HG02870 (cell line): ENCODE measurements at regions not wholly inside any gene's neighbourhood (a gene's known extent, or its start where the extent isn't known, plus 50 kb on each side); places are given as distances from the start of the nearest gene placed in this dataset.
"Not testable (repeated sequence)": the region's sequence is repeated elsewhere in the genome, so short reads cannot be mapped to it uniquely, and the experiment has no call there.

Experiments used
- ATAC-seq: cut with Tn5 transposase; IDR thresholded peaks from one replicate; pipeline ENCODE4 v1.9.1; 2021; ENCODE audit warnings: mild to moderate bottlenecking, moderate library complexity; ENCODE audit not compliant: unreplicated experiment

GRCh38 chr15:69876064-69876940 is 221.4 kb downstream of the TLE3 start:
- no peak for ATAC-seq

- ATAC-seq: not testable (repeated sequence)
Observed at GRCh38 chr15:69879963-69880362, 217.8 kb downstream of the TLE3 start.

- no peak for ATAC-seq
Observed at GRCh38 chr15:69880571-69881301, 217.0 kb downstream of the TLE3 start.

DNA sequence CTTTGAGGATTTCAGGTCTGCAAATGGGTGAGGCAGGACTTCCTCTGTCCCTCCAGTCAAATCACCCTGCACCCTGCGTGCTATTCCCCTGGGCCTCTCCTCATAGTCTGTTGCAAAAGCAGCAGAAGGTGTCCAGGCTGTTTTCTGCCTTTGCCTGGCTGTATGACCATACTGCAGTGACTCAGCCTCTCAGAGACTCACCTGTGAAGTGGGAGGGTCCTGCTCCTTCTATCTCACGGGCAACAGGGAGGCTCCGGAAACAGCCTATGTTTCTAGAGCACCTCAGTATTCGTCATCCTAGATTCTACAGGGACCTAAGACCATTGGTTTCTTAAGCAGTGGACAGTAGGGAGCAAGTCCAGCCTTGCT is 216.4 kb downstream of the TLE3 start:
- no peak for ATAC-seq

DNA sequence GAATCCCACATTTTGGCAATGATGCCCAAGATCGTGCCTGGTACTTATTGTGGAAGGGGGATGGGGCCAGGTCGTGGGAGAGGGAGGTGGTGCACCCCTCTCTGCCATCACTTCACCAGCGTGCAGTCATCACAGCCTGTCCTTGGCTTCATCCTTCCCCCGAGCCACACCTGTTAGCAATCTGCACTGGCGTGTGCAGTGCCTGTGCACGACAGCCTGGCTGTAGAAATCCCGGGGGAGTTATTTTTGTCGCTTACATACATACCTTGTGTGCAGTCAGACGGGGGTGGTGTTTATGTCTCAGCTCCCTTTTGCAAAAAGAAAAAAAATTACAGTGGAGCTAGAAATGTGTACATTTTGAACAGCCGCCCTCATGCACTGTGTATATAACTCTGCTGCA is 216.0 kb downstream of the TLE3 start:
- ATAC-seq: no peak

DNA sequence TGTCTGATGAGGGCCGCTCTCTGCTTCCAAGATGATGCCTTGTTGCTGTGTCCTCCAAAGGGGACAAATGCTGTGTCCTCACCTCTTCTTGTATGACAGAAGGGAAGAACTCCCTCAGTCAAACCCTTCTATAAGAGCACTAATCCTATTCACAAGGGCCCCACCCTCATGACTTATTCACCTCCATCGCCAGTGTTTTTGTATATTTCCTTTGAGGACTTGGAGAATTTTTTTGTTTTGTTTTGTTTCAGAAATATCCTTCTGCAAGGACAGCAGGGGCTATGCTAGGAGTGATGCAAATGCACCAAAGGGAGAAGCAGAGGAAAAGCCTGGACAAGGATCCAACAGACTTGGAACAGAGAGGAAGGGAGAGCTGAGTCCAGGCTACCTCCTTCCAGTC is 214.4 kb downstream of the TLE3 start:
- ATAC-seq: no peak

GRCh38 chr15:69885173-69885955 is 212.4 kb downstream of the TLE3 start:
- ATAC-seq: no peak

GRCh38 chr15:69887009-69887408 is 210.7 kb downstream of the TLE3 start:
- ATAC-seq: no peak

DNA sequence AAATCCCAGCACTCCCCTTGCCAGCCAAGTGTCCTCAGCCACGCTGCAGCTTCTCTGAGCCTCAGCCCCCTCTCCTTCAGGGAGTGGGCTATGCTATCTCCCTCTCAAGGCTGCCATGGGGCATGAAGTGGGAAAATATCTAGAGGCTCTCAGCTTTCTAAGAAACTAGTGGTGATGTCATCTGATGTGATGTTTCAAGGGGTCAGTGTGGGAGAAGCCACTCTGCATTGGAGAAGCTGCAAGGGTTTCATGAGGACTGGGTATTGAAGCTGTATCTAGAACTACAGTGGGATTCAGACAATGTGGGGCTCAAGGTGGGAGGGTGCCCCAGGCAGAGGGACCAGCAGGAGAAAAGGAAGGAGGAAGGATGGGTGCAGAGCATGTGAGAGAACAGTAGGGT is 210.2 kb downstream of the TLE3 start:
- no peak for ATAC-seq

GRCh38 chr15:69888406-69888805 is 209.3 kb downstream of the TLE3 start:
- no peak for ATAC-seq

DNA sequence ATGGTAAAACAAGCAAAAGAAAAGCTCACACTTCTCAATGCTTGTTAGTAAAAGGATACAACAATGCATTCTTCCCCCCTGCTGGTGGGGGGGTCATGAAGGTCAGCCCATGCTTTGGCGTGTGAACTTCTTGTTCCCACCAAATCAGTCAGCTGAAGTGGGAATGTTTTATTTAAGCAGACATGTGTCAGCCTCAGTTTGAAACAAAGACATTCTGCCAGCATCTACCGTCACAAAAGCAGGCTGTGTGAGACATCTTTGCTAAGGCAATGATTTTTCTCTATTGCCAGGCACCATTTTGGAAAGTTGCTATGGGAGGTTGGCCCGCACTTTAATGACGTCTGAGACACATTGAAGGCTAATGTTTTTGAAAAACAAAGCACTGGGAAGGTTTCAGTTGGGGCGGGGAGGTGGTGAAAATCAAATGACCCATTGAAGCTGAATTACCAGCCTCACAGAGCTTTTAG is 206.6 kb downstream of the TLE3 start:
- ATAC-seq: no peak

- no peak for ATAC-seq
Observed at GRCh38 chr15:69891606-69892005, 206.1 kb downstream of the TLE3 start.

DNA sequence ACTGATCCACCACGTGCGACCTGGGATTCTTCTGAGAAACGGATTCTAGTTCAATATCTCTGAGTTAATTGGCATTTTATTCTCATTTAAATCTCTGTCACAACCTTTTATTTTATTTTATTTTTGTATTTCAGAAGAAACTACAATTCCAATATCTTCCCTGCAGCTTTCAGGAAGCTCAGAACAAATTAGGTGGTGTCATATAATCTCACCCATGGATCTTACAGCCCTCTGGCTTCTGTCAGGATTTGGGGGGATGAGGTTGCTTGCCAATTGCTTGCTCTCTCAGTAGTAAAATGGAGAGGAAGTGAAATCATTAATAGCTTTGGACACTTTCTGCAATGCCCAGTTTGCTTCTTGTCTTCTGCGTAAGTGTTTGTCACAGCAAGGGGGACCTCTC is 205.4 kb downstream of the TLE3 start:
- ATAC-seq: no peak

DNA sequence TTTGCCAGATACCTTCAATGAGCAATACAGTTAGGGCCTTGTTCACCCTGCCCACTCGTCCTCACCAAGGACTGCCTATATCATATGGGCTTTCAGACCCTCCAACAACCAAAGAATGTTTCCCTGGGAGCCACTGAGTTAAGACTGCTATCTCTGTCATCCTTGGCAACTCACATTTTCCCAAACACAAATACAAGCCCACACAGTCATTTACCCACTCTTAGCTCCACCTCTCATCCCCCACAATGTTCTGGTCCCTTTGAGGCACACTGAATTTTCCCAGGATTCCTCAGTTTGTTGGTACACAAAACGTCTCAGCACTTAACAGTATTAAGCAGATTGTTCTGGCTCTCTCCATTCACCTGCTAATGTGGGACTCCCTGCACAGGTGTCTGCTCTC is 204.6 kb downstream of the TLE3 start:
- no peak for ATAC-seq

DNA sequence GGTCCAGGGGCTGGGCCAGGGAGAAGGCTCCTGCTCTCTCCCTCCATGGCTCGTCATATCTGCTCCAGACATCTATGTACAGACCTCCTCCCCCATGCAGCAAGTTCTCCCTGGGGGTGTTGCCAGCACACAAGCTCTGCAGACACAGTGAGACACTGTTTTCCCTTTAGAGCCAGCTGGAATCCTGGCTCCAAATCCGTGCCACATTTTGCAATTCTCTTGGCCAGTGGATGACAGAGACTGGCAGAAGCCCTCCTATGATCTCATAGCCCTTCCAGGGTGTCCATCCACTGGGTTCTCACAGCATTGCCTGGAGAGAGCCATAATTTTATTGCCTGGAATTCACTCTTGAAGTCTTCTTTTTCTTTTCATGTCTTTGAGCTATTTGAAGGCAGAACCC is 203.9 kb downstream of the TLE3 start:
- ATAC-seq: no peak

- ATAC-seq: no peak
Observed at GRCh38 chr15:69895202-69895601, 202.5 kb downstream of the TLE3 start.

DNA sequence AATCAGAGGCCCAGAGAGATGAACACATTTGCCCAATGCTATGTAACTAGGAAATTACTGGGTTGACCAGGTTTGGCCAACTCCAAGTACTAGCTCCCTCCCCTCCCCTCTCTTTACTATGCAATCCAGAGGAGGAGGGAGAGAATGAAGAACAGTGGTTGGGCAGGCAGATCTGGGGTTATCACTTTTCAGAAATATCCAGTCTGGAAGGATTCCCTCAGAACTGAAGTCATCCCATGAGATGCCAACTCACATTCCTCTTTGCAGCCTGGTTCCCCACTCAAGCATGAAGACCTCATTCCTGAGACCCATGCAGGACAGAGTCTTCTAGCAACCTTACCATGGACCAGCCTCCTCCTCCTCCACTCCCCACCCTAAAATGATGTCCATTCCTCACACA is 201.1 kb downstream of the TLE3 start:
- ATAC-seq: no peak

DNA sequence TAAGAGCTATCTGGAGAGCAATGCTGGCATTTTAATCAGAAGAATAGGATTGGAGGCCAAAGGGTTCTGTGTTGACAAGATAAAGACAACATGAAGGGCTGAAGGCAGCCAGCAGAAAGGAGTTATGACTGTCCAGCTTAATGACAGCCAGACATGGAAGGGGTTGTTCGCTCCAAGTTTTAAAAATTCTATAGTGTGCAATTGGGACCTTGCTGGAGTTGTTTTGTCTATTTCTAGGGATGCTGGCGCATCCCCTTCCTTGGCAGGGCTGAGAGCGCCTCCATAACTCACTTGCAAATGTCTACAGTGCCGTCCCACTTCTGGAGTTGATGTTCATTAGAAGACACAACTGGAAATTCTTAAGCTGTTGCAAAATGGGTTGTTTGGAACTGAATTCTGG is 200.7 kb downstream of the TLE3 start:
- no peak for ATAC-seq

- ATAC-seq: no peak
Observed at GRCh38 chr15:69897471-69898237, 200.1 kb downstream of the TLE3 start.

DNA sequence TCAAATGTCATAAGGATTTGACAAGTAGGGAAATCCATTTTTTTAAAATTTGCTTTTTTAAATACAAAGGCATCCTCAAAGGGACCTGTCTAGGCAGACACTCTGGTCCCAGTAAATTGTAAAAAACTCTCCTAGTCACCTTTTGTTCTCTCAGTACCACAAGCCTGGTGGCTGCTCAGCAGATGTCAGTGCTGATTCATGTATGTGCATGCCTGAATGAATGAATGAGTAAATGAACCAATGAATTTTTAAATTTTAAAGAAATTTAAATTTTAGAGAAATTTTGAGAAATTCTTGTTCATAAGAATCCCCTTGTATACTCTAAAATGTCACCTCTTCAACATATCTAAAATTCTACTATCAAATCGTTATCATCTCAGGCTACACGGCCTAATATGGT is 199.5 kb downstream of the TLE3 start:
- no peak for ATAC-seq
